ENCODE measurements at regions not wholly inside any gene's neighbourhood (a gene's known extent, or its start where the extent isn't known, plus 50 kb on each side); places are given as distances from the start of the nearest gene placed in this dataset.
"Not testable (repeated sequence)": the region's sequence is repeated elsewhere in the genome, so short reads cannot be mapped to it uniquely, and the experiment has no call there.

DNA sequence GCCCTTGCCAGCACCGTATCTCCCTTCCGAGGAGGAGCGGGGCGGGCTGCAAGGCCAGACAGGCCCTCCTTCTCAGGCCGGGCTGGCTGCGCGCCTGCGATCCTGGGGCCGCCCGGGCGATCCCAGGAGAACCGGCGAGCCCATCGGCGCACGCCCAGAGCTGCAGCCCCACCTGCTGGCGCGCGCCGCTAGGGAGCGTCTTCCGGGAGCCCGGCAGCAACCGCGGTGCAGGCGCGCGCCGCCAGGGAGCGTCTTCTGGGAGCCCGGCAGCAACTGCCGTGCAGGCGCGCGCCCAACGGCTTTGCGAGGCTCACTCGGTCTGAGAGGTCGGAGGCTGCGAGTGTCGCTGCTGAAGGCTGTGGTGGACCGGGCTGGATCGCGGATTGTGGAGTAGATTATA lies 915.9 kb downstream of the FOXD4L5 start:
- not testable (repeated sequence) for TF ChIP-seq ESRRG (CRISPR knock-in tag; IDR thresholded peaks at IDR 0.05); ZNF70 (CRISPR knock-in tag; IDR thresholded peaks at IDR 0.05); TOX (CRISPR knock-in tag; IDR thresholded peaks at IDR 0.05; ENCODE audit: borderline replicate concordance); ARNTL (CRISPR knock-in tag; IDR thresholded peaks at IDR 0.05; ENCODE audit: borderline replicate concordance, low read depth); ZFP3 (CRISPR knock-in tag; IDR thresholded peaks at IDR 0.05); GLIS3 (CRISPR knock-in tag; IDR thresholded peaks at IDR 0.05); CSDC2 (CRISPR knock-in tag; IDR thresholded peaks at IDR 0.05)
- TF ChIP-seq, protein P1, sequence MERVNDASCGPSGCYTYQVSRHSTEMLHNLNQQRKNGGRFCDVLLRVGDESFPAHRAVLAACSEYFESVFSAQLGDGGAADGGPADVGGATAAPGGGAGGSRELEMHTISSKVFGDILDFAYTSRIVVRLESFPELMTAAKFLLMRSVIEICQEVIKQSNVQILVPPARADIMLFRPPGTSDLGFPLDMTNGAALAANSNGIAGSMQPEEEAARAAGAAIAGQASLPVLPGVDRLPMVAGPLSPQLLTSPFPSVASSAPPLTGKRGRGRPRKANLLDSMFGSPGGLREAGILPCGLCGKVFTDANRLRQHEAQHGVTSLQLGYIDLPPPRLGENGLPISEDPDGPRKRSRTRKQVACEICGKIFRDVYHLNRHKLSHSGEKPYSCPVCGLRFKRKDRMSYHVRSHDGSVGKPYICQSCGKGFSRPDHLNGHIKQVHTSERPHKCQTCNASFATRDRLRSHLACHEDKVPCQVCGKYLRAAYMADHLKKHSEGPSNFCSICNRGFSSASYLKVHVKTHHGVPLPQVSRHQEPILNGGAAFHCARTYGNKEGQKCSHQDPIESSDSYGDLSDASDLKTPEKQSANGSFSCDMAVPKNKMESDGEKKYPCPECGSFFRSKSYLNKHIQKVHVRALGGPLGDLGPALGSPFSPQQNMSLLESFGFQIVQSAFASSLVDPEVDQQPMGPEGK (CRISPR knock-in tag; IDR thresholded peaks at IDR 0.05; ENCODE audit: borderline replicate concordance) = not testable (repeated sequence)
- TF ChIP-seq, protein P2, sequence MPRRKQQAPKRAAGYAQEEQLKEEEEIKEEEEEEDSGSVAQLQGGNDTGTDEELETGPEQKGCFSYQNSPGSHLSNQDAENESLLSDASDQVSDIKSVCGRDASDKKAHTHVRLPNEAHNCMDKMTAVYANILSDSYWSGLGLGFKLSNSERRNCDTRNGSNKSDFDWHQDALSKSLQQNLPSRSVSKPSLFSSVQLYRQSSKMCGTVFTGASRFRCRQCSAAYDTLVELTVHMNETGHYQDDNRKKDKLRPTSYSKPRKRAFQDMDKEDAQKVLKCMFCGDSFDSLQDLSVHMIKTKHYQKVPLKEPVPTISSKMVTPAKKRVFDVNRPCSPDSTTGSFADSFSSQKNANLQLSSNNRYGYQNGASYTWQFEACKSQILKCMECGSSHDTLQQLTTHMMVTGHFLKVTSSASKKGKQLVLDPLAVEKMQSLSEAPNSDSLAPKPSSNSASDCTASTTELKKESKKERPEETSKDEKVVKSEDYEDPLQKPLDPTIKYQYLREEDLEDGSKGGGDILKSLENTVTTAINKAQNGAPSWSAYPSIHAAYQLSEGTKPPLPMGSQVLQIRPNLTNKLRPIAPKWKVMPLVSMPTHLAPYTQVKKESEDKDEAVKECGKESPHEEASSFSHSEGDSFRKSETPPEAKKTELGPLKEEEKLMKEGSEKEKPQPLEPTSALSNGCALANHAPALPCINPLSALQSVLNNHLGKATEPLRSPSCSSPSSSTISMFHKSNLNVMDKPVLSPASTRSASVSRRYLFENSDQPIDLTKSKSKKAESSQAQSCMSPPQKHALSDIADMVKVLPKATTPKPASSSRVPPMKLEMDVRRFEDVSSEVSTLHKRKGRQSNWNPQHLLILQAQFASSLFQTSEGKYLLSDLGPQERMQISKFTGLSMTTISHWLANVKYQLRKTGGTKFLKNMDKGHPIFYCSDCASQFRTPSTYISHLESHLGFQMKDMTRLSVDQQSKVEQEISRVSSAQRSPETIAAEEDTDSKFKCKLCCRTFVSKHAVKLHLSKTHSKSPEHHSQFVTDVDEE (CRISPR knock-in tag; IDR thresholded peaks at IDR 0.05) = not testable (repeated sequence)
